ENCODE measurements at regions not wholly inside any gene's neighbourhood (a gene's known extent, or its start where the extent isn't known, plus 50 kb on each side); places are given as distances from the start of the nearest gene placed in this dataset.

DNA sequence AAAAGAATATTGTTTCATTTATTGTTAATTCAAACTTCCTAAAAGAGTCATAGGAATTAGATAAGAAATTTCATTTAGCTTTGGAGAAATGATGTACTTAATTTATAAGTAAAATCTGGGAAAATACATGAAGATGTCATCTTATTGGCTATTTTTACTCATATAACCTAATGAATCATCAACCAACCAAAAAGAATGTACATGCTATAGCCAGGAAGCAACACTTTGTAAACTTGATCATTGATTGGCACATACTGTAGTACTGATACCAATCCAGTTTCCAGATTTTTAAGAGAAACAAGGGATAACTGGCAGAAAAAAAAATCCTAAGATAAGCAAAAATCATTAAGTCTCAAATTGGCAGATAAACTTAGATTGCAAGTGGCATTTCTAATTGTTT, 207.9 kb upstream of the CDIN1 start:
- Histone ChIP-seq H3K36me3 (no peaks in the 10 kb centered on the region), H3K27ac (no peak overlapping the region), H3K27me3 (replicated peaks; ENCODE audit: insufficient read depth) (no peaks in the 10 kb centered on the region), H3K4me3 (no peak overlapping the region), H3K4me1 (replicated peaks) (no peaks in the 10 kb centered on the region), H3K9me3 (no peaks in the 10 kb centered on the region)
- DNase-seq (ENCODE audit: low spot score), result no peak
- intact Hi-C loops (cut with DNase I), result no loop called here
- TF ChIP-seq POLR2A (IDR thresholded peaks at IDR 0.05), result no peak
- TF ChIP-seq, protein P1, sequence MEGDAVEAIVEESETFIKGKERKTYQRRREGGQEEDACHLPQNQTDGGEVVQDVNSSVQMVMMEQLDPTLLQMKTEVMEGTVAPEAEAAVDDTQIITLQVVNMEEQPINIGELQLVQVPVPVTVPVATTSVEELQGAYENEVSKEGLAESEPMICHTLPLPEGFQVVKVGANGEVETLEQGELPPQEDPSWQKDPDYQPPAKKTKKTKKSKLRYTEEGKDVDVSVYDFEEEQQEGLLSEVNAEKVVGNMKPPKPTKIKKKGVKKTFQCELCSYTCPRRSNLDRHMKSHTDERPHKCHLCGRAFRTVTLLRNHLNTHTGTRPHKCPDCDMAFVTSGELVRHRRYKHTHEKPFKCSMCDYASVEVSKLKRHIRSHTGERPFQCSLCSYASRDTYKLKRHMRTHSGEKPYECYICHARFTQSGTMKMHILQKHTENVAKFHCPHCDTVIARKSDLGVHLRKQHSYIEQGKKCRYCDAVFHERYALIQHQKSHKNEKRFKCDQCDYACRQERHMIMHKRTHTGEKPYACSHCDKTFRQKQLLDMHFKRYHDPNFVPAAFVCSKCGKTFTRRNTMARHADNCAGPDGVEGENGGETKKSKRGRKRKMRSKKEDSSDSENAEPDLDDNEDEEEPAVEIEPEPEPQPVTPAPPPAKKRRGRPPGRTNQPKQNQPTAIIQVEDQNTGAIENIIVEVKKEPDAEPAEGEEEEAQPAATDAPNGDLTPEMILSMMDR (IDR thresholded peaks at IDR 0.05), result no peak
- no peak for TF ChIP-seq POLR2AphosphoS5 (IDR thresholded peaks at IDR 0.05)

DNA sequence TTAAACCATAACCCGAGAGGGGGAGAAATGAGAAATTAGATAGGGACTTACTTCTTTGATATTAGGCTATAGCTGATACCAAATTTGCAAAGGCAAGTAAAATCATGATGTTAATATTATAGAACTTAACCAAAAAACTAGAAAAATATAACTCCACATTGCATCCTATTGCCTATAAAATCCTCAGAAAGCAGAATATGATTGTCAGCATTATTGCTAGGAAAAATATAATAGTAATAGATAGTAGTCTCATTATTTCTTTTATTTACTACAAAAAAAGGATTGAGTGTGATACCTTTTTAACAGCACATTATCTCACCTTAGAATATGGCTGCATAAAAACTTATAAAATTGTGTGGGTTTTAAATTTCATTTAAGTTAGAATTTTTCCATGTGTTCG, 206.5 kb upstream of the CDIN1 start:
- Histone ChIP-seq H3K9me3 (no peaks in the 10 kb centered on the region), H3K36me3 (no peaks in the 10 kb centered on the region), H3K27ac (no peak overlapping the region), H3K4me3 (no peak overlapping the region), H3K4me1 (replicated peaks) (no peaks in the 10 kb centered on the region), H3K27me3 (replicated peaks; ENCODE audit: insufficient read depth) (no peaks in the 10 kb centered on the region)
- 88% methylated on average over 2 of the region's 2 CpGs for WGBS
- DNase-seq (ENCODE audit: low spot score), result no peak
- TF ChIP-seq, protein P1 (IDR thresholded peaks at IDR 0.05), result no peak
- TF ChIP-seq POLR2A (IDR thresholded peaks at IDR 0.05) (no peak), POLR2AphosphoS5 (IDR thresholded peaks at IDR 0.05) (no peak)
- intact Hi-C loops (cut with DNase I), result no loop called here

DNA sequence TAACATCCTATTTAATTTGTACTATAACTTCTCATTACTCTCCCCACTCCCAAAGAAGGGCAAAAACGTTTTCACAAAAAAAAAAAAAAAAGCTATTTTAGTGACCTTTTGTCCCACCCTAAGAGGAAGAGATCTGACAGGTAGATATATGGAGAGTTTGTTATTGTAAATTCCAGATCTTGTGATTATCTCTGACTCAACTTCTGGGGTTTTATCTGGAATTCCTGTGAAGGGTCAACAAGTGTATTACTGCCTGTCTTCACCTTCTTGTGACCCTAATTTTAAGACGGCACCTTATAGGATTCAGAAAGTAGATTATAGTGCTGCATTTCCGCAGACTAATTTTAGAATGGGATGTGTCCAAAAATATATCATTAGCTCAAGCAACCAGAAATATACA, 205.9 kb upstream of the CDIN1 start:
- WGBS, result 52% methylated on average over 3 of the region's 3 CpGs
- no peak for DNase-seq (ENCODE audit: low spot score)
- Histone ChIP-seq H3K9me3 (no peaks in the 10 kb centered on the region), H3K27me3 (replicated peaks; ENCODE audit: insufficient read depth) (no peaks in the 10 kb centered on the region), H3K4me1 (replicated peaks) (no peaks in the 10 kb centered on the region), H3K4me3 (no peak overlapping the region), H3K36me3 (no peaks in the 10 kb centered on the region), H3K27ac (no peak overlapping the region)
- intact Hi-C loops (cut with DNase I), result no loop called here
- TF ChIP-seq, protein P1 (IDR thresholded peaks at IDR 0.05), result no peak
- no peak for TF ChIP-seq POLR2A (IDR thresholded peaks at IDR 0.05)

DNA sequence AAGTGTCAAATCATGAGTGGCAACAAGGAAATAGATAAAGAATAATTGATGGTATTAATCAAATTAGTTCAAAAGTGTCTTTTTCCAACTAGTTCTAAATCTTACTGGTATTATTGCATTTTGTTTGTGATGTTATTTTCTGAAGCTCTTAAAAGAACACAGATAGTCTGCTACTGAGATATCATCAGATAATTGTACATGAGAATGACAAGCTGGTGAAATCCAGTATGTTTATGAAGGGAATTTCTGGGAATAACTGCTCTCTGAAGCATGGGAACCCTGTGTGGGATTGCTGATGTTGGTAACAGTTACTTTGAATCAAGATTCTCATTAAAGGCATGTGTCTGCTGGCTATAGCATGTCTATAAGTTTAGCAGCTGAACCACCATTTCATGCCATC, 190.3 kb upstream of the CDIN1 start:
- no peaks in the 10 kb centered on the region for H3K4me1 ChIP-seq (replicated peaks)
- DNase-seq (ENCODE audit: low spot score), result no peak
- H3K27me3 ChIP-seq (replicated peaks; ENCODE audit: insufficient read depth), result no peaks in the 10 kb centered on the region
- intact Hi-C loops (cut with DNase I), result no loop called here
- H3K9me3 ChIP-seq, result no peaks in the 10 kb centered on the region
- no peak overlapping the region for H3K27ac ChIP-seq
- H3K4me3 ChIP-seq, result no peak overlapping the region
- TF ChIP-seq POLR2A (IDR thresholded peaks at IDR 0.05) (no peak), POLR2AphosphoS5 (IDR thresholded peaks at IDR 0.05) (no peak)
- TF ChIP-seq, protein P1 (IDR thresholded peaks at IDR 0.05), result no peak
- H3K36me3 ChIP-seq, result no peaks in the 10 kb centered on the region

DNA sequence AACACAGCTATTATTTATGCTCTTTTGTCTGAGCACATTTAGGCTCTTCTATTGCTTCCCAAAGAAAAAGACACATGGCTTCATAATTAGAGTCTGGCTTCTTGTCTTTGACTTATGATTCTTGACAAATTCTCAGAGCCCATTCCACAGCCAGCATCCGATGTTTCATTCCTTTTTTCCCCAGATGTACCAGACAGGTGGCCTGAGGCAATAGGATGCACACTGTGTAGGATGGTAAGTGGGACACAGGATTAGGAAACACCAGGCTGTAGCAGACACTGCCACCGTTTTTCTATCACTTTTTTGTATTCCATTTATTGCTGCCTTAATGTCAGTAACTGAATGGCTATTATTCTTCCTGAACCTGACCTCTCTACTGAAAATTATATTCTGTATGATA, 188.9 kb upstream of the CDIN1 start:
- Histone ChIP-seq H3K4me1 (replicated peaks) (no peaks in the 10 kb centered on the region), H3K36me3 (no peaks in the 10 kb centered on the region), H3K9me3 (no peaks in the 10 kb centered on the region), H3K27me3 (replicated peaks; ENCODE audit: insufficient read depth) (no peaks in the 10 kb centered on the region), H3K27ac (no peak overlapping the region), H3K4me3 (no peak overlapping the region)
- WGBS, result 86% methylated on average over 2 of the region's 2 CpGs
- intact Hi-C loops (cut with DNase I), result no loop called here
- no peak for DNase-seq (ENCODE audit: low spot score)
- TF ChIP-seq POLR2AphosphoS5 (IDR thresholded peaks at IDR 0.05), result no peak

Data from prostate gland (tissue), 2 donors.